IMR-90 (cell line): ENCODE measurements at regions not wholly inside any gene's neighbourhood (a gene's known extent, or its start where the extent isn't known, plus 50 kb on each side); places are given as distances from the start of the nearest gene placed in this dataset.

Experiments
- BHLHE40 ChIP-seq: fragments of 150-350 bp; IDR thresholded peaks from 2 replicates; pipeline ENCODE4 v1.6.1; 2016; ENCODE audit warnings: mild to moderate bottlenecking, low read depth, low read length
- CHD1 ChIP-seq: IDR thresholded peaks from 2 replicates; pipeline ENCODE4 v1.6.1; 2012; ENCODE audit warnings: low read depth, low read length, improper control_type of control experiment
- CTCF ChIP-seq: conservative IDR thresholded peaks from 2 replicates; pipeline ENCODE4 v1.5.1; 2012; ENCODE audit warnings: mild to moderate bottlenecking, low read depth, low read length, improper control_type of control experiment
- FOS ChIP-seq: fragments of 150-350 bp; IDR thresholded peaks from 2 replicates; pipeline ENCODE4 v1.6.1; 2016; ENCODE audit warnings: low read depth, low read length
- MAZ ChIP-seq: IDR thresholded peaks from 2 replicates; pipeline ENCODE4 v1.6.1; 2012; ENCODE audit warnings: low read depth, mild to moderate bottlenecking, low read length, improper control_type of control experiment, moderate library complexity, borderline replicate concordance
- MXI1 ChIP-seq: IDR thresholded peaks from 2 replicates; pipeline ENCODE4 v1.6.1; 2012; ENCODE audit warnings: low read depth, mild to moderate bottlenecking, low read length, moderate library complexity, borderline replicate concordance
- POLR2A ChIP-seq: IDR thresholded peaks from 2 replicates; pipeline ENCODE4 v1.6.1; 2012; ENCODE audit warnings: mild to moderate bottlenecking, low read depth, low read length
- RAD21 ChIP-seq: IDR thresholded peaks from 2 replicates; pipeline ENCODE4 v1.6.1; 2012; ENCODE audit warnings: low read length, improper control_type of control experiment
- USF2 ChIP-seq: fragments of 150-350 bp; IDR thresholded peaks from 2 replicates; pipeline ENCODE4 v1.6.1; 2017; ENCODE audit warnings: mild to moderate bottlenecking, antibody characterized with exemption, low read length, low read depth

GRCh38 chr2:60361498-60361897, 192.0 kb downstream of the BCL11A start:
- TF ChIP-seq CTCF (no peak), BHLHE40 (no peak), POLR2A (no peak), MAZ (no peak), RAD21 (no peak), FOS (no peak), USF2 (no peak), CHD1 (no peak), MXI1 (no peak)
